K562 (cell line): ENCODE measurements at regions not wholly inside any gene's neighbourhood (a gene's known extent, or its start where the extent isn't known, plus 50 kb on each side); places are given as distances from the start of the nearest gene placed in this dataset.

Experiments used
- ATAC-seq: fragments of 200-7000 bp; cut with Tn5 transposase; 3 replicates; pipeline ENCODE4 v1.9.1; 2020; ENCODE audit warnings: moderate library complexity
- BruUV-seq: library from RNA; stranded (reverse); fragments of 400-500 nt; replicated peaks from 2 replicates; lab custom pipeline; 2021; lab: Mats Ljungman, UMichigan
- CTCF ChIA-PET: fragments of 300-600 bp; formaldehyde crosslinking; extraction: SDS; loops from one replicate; lab custom pipeline; 2021; ENCODE audit warnings: low intra/inter-chr PET ratio; lab: Yijun Ruan, JAX
- POLR2A ChIA-PET: fragments of 300-600, 350-650 bp; sonication (Branson Sonifier 250); formaldehyde crosslinking; extraction: SDS; loops from one replicate; lab custom pipeline; 2021; ENCODE audit warnings: antibody characterized with exemption, inconsistent platforms; lab: Yijun Ruan, JAX
- DNase-seq, 4 experiments: peaks; one replicate each; pipeline versions ENCODE4 v3.0.0 to v3.0.0-alpha.2; 2011 to 2018; ENCODE audit warnings: low spot score in 3 of 4, mixed read lengths in 3 of 4; ENCODE audit errors: extremely low read depth in 1 of 4
- FAIRE-seq: peaks from 2 replicates; lab custom pipeline; 2011; peaks lifted over from hg19 to GRCh38; lab: Jason Lieb, UNC
- H2AFZ ChIP-seq: 2 replicates; pipeline ENCODE4 v1.6.0; 2011; ENCODE audit warnings: low read depth, low read length, control low read depth, inconsistent platforms
- H3K27ac ChIP-seq: fragments of 200-600 bp; 3 replicates; pipeline ENCODE4 v1.8.0; 2011; ENCODE audit warnings: low read depth, mild to moderate bottlenecking, control low read depth, inconsistent platforms, low read length, moderate library complexity, mixed read lengths; ENCODE audit errors: extremely low read depth
- H3K27me3 ChIP-seq, 2 experiments: fragments of 300-600 bp in 1 of 2; 2 replicates in 1 of 2; 3 replicates in 1 of 2; pipeline versions ENCODE4 v1.6.0 to v1.8.0; 2011; ENCODE audit warnings: inconsistent platforms in 2 of 2, low read length in 2 of 2, mild to moderate bottlenecking in 1 of 2, mixed read lengths in 1 of 2, moderate library complexity in 1 of 2; ENCODE audit not compliant: control insufficient read depth in 2 of 2, insufficient read depth in 2 of 2
- H3K36me3 ChIP-seq: fragments of 300-600 bp; 3 replicates; pipeline ENCODE4 v1.8.0; 2011; ENCODE audit warnings: mild to moderate bottlenecking, low read length, inconsistent platforms; ENCODE audit not compliant: control insufficient read depth, insufficient read depth
- H3K4me1 ChIP-seq, 2 experiments: fragments of 200-600 bp in 1 of 2; replicated peaks in 1 of 2; 2 replicates in 1 of 2; 3 replicates in 1 of 2; pipeline versions ENCODE4 v1.5.1 to v1.8.0; 2011; ENCODE audit warnings: inconsistent platforms in 2 of 2, low read length in 2 of 2, mild to moderate bottlenecking in 1 of 2, mixed read lengths in 1 of 2, moderate library complexity in 1 of 2; ENCODE audit not compliant: control insufficient read depth in 2 of 2, insufficient read depth in 2 of 2
- H3K4me2 ChIP-seq: 2 replicates; pipeline ENCODE4 v1.6.1; 2011; ENCODE audit warnings: low read length, control low read depth, inconsistent platforms, mixed read lengths; ENCODE audit not compliant: insufficient read depth
- H3K4me3 ChIP-seq: fragments of 200-600 bp; sonication (generic), shearing (Covaris generic); 2 replicates; pipeline ENCODE4 v1.5.1; 2016; ENCODE audit warnings: control low read depth, inconsistent platforms
- H3K79me2 ChIP-seq: fragments of 200-600 bp; 3 replicates; pipeline ENCODE4 v1.8.0; 2011; ENCODE audit warnings: low read length, inconsistent platforms; ENCODE audit not compliant: control insufficient read depth, insufficient read depth
- H3K9ac ChIP-seq, 2 experiments: 2 replicates each; pipeline versions ENCODE4 v1.6.0 to v1.6.1; 2011; ENCODE audit warnings: low read depth in 2 of 2, low read length in 2 of 2, control low read depth in 1 of 2, inconsistent platforms in 1 of 2, mild to moderate bottlenecking in 1 of 2, mixed read lengths in 1 of 2; ENCODE audit not compliant: insufficient read depth in 1 of 2
- H3K9me1 ChIP-seq: one replicate; pipeline ENCODE4 v1.6.0; 2011; ENCODE audit warnings: inconsistent platforms, mild to moderate bottlenecking, low read length, moderate library complexity; ENCODE audit not compliant: control insufficient read depth, insufficient read depth
- H3K9me3 ChIP-seq: replicated peaks from 2 replicates; pipeline ENCODE4 v1.5.1; 2011; ENCODE audit warnings: low read depth, low read length, inconsistent platforms; ENCODE audit not compliant: control insufficient read depth, insufficient read depth
- H4K20me1 ChIP-seq: replicated peaks from 2 replicates; pipeline ENCODE4 v1.6.1; 2011; ENCODE audit warnings: low read length, inconsistent platforms, mixed read lengths; ENCODE audit not compliant: control insufficient read depth, insufficient read depth
- ARID1B ChIP-seq: fragments of 450-650 bp; IDR thresholded peaks from 2 replicates; pipeline ENCODE4 v1.6.1; 2016; ENCODE audit warnings: antibody characterized with exemption, mild to moderate bottlenecking, inconsistent platforms
- ASH1L ChIP-seq: fragments of 450-650 bp; IDR thresholded peaks from 2 replicates; pipeline ENCODE4 v1.6.1; 2018; ENCODE audit warnings: borderline replicate concordance, mild to moderate bottlenecking, low read depth; ENCODE audit not compliant: partially characterized antibody
- BRD9 ChIP-seq: fragments of 450-650 bp; IDR thresholded peaks from 2 replicates; pipeline ENCODE4 v1.6.1; 2018; ENCODE audit warnings: low read depth; ENCODE audit not compliant: partially characterized antibody
- EHMT2 ChIP-seq: fragments of 450-650 bp; IDR thresholded peaks from 2 replicates; pipeline ENCODE4 v1.6.1; 2018; ENCODE audit warnings: antibody characterized with exemption
- HDAC1 ChIP-seq, 2 experiments: fragments of 450-650 bp; IDR thresholded peaks; 2 replicates each; pipeline ENCODE4 v1.6.1; 2016 to 2017; ENCODE audit warnings: inconsistent platforms in 1 of 2, mild to moderate bottlenecking in 1 of 2, moderate library complexity in 1 of 2
- JUN ChIP-seq, 2 experiments: sonication (generic) in 1 of 2; formaldehyde crosslinking in 1 of 2; IDR thresholded peaks; 2 replicates each; pipeline versions ENCODE4 v1.6.1 to v1.8.0; 2012 to 2022; ENCODE audit warnings: borderline replicate concordance in 2 of 2, mild to moderate bottlenecking in 2 of 2, improper control_type of control experiment in 1 of 2, low read depth in 1 of 2, low read length in 1 of 2, missing genetic modification reagents in 1 of 2
- MED1 ChIP-seq: sonication (generic); formaldehyde crosslinking; IDR thresholded peaks from 2 replicates; pipeline ENCODE4 v1.8.1; 2023; ENCODE audit warnings: missing genetic modification reagents, borderline replicate concordance
- NONO ChIP-seq, 2 experiments: fragments of 200-400 bp in 1 of 2; fragments of 450-650 bp in 1 of 2; formaldehyde crosslinking in 1 of 2; IDR thresholded peaks; 2 replicates each; pipeline ENCODE4 v1.6.1; 2017; ENCODE audit warnings: low read depth in 2 of 2, mild to moderate bottlenecking in 2 of 2, moderate library complexity in 2 of 2, low read length in 1 of 2
- SIN3A ChIP-seq, 2 experiments: fragments of 150-350 bp in 1 of 2; IDR thresholded peaks; 2 replicates each; pipeline ENCODE4 v1.6.1; 2011 to 2016; ENCODE audit warnings: borderline replicate concordance in 2 of 2, low read depth in 2 of 2, low read length in 2 of 2, mild to moderate bottlenecking in 2 of 2, moderate library complexity in 2 of 2; ENCODE audit not compliant: control insufficient read depth in 1 of 2
- SIX5 ChIP-seq, 2 experiments: IDR thresholded peaks; 2 replicates each; pipeline ENCODE4 v1.6.1; 2011; ENCODE audit warnings: low read length in 2 of 2, borderline replicate concordance in 1 of 2, low read depth in 1 of 2, mild to moderate bottlenecking in 1 of 2, moderate library complexity in 1 of 2; ENCODE audit not compliant: insufficient read depth in 1 of 2
- SMARCA4 ChIP-seq: fragments of 450-650 bp; IDR thresholded peaks from 2 replicates; pipeline ENCODE4 v1.6.1; 2016
- USF2 ChIP-seq: sonication (generic); formaldehyde crosslinking; IDR thresholded peaks from 2 replicates; pipeline ENCODE4 v1.5.0; 2020; ENCODE audit warnings: missing genetic modification reagents
- ZNF23 ChIP-seq: fragments of 250-450 bp; sonication (Bioruptor Pico); IDR thresholded peaks from 2 replicates; pipeline ENCODE4 v1.4.0; 2020; ENCODE audit warnings: mild to moderate bottlenecking
- ZNF239 ChIP-seq: fragments of 250-450 bp; sonication (Bioruptor Pico); IDR thresholded peaks from 2 replicates; pipeline ENCODE4 v1.4.0; 2020; ENCODE audit warnings: mild to moderate bottlenecking
- ZNF449 ChIP-seq: fragments of 250-450 bp; sonication (Bioruptor Pico); IDR thresholded peaks from 2 replicates; pipeline ENCODE4 v1.8.0; 2022; ENCODE audit warnings: moderate library complexity, mild to moderate bottlenecking, inconsistent platforms
- ZNF589 ChIP-seq: fragments of 200-800 bp; sonication (Bioruptor generic); IDR thresholded peaks from 2 replicates; pipeline ENCODE4 v1.6.1; 2016; ENCODE audit warnings: low read depth, missing genetic modification characterization, missing compliant biosample characterization
- WGBS: fragments of 100-300 bp; shearing (Covaris generic); methylation state at CpG from one replicate; pipeline ENCODE4 v1.1.6; 2016; ENCODE audit warnings: low coverage, mixed read lengths; ENCODE audit not compliant: insufficient coverage; ENCODE audit errors: missing lambda C conversion rate; 5-methylcytosine and 5-hydroxymethylcytosine counted together
- in situ Hi-C: fragments of 300-500 bp; cut with MboI; formaldehyde crosslinking; loops from 4 replicates; pipeline ENCODE4 v1.15.0; 2018; ENCODE audit warnings: inconsistent platforms, mixed read lengths
- intact Hi-C: fragments of 100-400 bp; cut with micrococcal nuclease; formaldehyde crosslinking; loops from 2 replicates; pipeline ENCODE4 v1.14.2; 2022
- TF ChIP-seq, protein P1 (sequence below): fragments of 250-450 bp; sonication (Bioruptor Pico); IDR thresholded peaks from 2 replicates; pipeline ENCODE4 v1.5.0; 2020; ENCODE audit warnings: mild to moderate bottlenecking
- TF ChIP-seq, protein P2 (sequence below): sonication (generic); formaldehyde crosslinking; IDR thresholded peaks from 2 replicates; pipeline ENCODE4 v1.8.0; 2023; ENCODE audit warnings: mild to moderate bottlenecking, missing genetic modification reagents

DNA sequence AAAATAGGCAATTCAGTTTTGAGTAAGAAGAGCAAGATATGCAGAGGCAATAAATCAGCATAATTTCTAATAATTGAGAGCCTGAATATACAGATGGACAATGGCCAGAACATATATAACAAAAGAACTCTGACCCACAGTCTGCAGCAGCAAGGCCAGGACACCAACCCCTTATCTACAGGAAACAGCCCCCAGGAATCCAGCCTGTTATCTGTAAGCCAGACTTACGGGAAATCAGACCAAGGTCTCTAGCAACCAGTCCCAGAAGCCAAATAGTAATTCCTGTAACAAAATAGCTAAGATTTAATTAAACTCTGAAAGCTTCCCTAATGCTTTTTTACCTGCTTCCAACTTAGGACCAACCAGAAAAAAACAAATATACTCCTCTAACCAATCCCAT is 434.5 kb upstream of the GYPC start:
- Histone ChIP-seq H3K9me1 (no peaks in the 10 kb centered on the region), H3K4me1 (no peaks in the 10 kb centered on the region; a peak in 1 of 5 replicates), H3K4me3 (no peak overlapping the region), H3K79me2 (no peaks in the 10 kb centered on the region), H2AFZ (no peak overlapping the region), H3K9ac (no peak overlapping the region), H4K20me1 (no peaks in the 10 kb centered on the region), H3K9me3 (0 out of 2 replicates have a peak, but pooled peaks cover 4% of the 10 kb centered on the region), H3K27ac (no peak overlapping the region), H3K4me2 (no peak overlapping the region), H3K36me3 (no peaks in the 10 kb centered on the region), H3K27me3 (no peaks in the 10 kb centered on the region)
- no TSS peak for BruUV-seq
- intact Hi-C loops = no loop called here
- ATAC-seq (peak; percentile 61; the same call in 2 of the 3 replicates), DNase-seq (peak in 3 of 4 experiments; percentile 12 to 64 (median 56)), FAIRE-seq (peak; percentile 56)
- in situ Hi-C loops = no loop called here
- POLR2A ChIA-PET = interaction anchor here (0.6 kb wide), 1 partner anchor 15 kb away, joined by 5 read pairs; no protein-coding TSS in a partner anchor
- WGBS = 0% methylated on average over 1 of the region's 1 CpG
- CTCF ChIA-PET = no interaction called here
- TF ChIP-seq ZNF589 (CRISPR knock-in tag) (no peak), MED1 (CRISPR knock-in tag) (no peak), BRD9 (no peak), SIX5 (IDR thresholded peaks at IDR 0.05; ENCODE audit: borderline replicate concordance in 1 of 2, insufficient read depth in 1 of 2, low read depth in 1 of 2, low read length in 2 of 2) (no peak), SMARCA4 (peak; percentile 52; the same call in 1 of the 2 replicates), SIN3A (IDR thresholded peaks at IDR 0.05; ENCODE audit: borderline replicate concordance in 2 of 2, control insufficient read depth in 1 of 2, low read depth in 2 of 2, low read length in 2 of 2) (no peak), ARID1B (peak; percentile 82), JUN (IDR thresholded peaks at IDR 0.05; ENCODE audit: borderline replicate concordance, low read depth, low read length) (no peak), JUN (CRISPR knock-in tag; IDR thresholded peaks at IDR 0.05; ENCODE audit: borderline replicate concordance) (no peak), USF2 (no peak), ZNF449 (CRISPR knock-in tag) (no peak), HDAC1 (IDR thresholded peaks at IDR 0.05) (peak in 1 of 2 experiments; percentile 52; a peak in 1 of 4 replicates), ZNF239 (CRISPR knock-in tag) (no peak), ZNF23 (CRISPR knock-in tag) (no peak), EHMT2 (no peak), ASH1L (no peak), NONO (IDR thresholded peaks at IDR 0.05; ENCODE audit: low read depth in 2 of 2, low read length in 1 of 2) (no peak)
- TF ChIP-seq, protein P1, sequence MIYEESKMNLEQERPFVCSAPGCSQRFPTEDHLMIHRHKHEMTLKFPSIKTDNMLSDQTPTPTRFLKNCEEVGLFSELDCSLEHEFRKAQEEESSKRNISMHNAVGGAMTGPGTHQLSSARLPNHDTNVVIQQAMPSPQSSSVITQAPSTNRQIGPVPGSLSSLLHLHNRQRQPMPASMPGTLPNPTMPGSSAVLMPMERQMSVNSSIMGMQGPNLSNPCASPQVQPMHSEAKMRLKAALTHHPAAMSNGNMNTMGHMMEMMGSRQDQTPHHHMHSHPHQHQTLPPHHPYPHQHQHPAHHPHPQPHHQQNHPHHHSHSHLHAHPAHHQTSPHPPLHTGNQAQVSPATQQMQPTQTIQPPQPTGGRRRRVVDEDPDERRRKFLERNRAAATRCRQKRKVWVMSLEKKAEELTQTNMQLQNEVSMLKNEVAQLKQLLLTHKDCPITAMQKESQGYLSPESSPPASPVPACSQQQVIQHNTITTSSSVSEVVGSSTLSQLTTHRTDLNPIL (CRISPR knock-in tag) = no peak
- TF ChIP-seq, protein P2, sequence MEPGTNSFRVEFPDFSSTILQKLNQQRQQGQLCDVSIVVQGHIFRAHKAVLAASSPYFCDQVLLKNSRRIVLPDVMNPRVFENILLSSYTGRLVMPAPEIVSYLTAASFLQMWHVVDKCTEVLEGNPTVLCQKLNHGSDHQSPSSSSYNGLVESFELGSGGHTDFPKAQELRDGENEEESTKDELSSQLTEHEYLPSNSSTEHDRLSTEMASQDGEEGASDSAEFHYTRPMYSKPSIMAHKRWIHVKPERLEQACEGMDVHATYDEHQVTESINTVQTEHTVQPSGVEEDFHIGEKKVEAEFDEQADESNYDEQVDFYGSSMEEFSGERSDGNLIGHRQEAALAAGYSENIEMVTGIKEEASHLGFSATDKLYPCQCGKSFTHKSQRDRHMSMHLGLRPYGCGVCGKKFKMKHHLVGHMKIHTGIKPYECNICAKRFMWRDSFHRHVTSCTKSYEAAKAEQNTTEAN (CRISPR knock-in tag) = no peak
